GM21529 (cell line): ENCODE measurements at regions not wholly inside any gene's neighbourhood (a gene's known extent, or its start where the extent isn't known, plus 50 kb on each side); places are given as distances from the start of the nearest gene placed in this dataset.
A peak's percentile ranks its signal among the peaks of the same experiment; 100 is the strongest.

Source experiments
- ATAC-seq: cut with Tn5 transposase; IDR thresholded peaks from one replicate; pipeline ENCODE4 v1.9.1; 2021; ENCODE audit not compliant: unreplicated experiment

GRCh38 chr1:168958562-168959289 lies 147.8 kb upstream of the ATP1B1 start:
- ATAC-seq: no peak

- no peak for ATAC-seq
These were observed 147.1 kb upstream of the ATP1B1 start for GRCh38 chr1:168959382-168959781.

- ATAC-seq: no peak
These were observed 146.4 kb upstream of the ATP1B1 start for GRCh38 chr1:168960114-168960513.

- ATAC-seq: no peak
These were observed 145.9 kb upstream of the ATP1B1 start for GRCh38 chr1:168960595-168960994.

GRCh38 chr1:168963601-168964000 lies 142.9 kb upstream of the ATP1B1 start:
- no peak for ATAC-seq

GRCh38 chr1:168964478-168964877 lies 142.0 kb upstream of the ATP1B1 start:
- ATAC-seq: peak; percentile 62

- ATAC-seq: no peak
These were observed 140.3 kb upstream of the ATP1B1 start for GRCh38 chr1:168966217-168966616.

- no peak for ATAC-seq
These were observed 139.9 kb upstream of the ATP1B1 start for GRCh38 chr1:168966636-168967035.

- ATAC-seq: no peak
These were observed 135.4 kb upstream of the ATP1B1 start for GRCh38 chr1:168970926-168971659.

- ATAC-seq: no peak
These were observed 134.3 kb upstream of the ATP1B1 start for GRCh38 chr1:168972225-168972624.

- no peak for ATAC-seq
These were observed 133.6 kb upstream of the ATP1B1 start for GRCh38 chr1:168972887-168973286.

GRCh38 chr1:168974117-168974516 lies 132.4 kb upstream of the ATP1B1 start:
- ATAC-seq: no peak

- ATAC-seq: no peak
These were observed 131.9 kb upstream of the ATP1B1 start for GRCh38 chr1:168974611-168975010.

- no peak for ATAC-seq
These were observed 130.2 kb upstream of the ATP1B1 start for GRCh38 chr1:168976267-168976666.

GRCh38 chr1:168977618-168978017 lies 128.9 kb upstream of the ATP1B1 start:
- no peak for ATAC-seq

GRCh38 chr1:168979276-168979675 lies 127.2 kb upstream of the ATP1B1 start:
- no peak for ATAC-seq

- ATAC-seq: no peak
These were observed 126.3 kb upstream of the ATP1B1 start for GRCh38 chr1:168980180-168980579.

GRCh38 chr1:168980656-168981055 lies 125.8 kb upstream of the ATP1B1 start:
- ATAC-seq: no peak

GRCh38 chr1:168982778-168983177 lies 123.7 kb upstream of the ATP1B1 start:
- ATAC-seq: no peak

- no peak for ATAC-seq
These were observed 119.2 kb upstream of the ATP1B1 start for GRCh38 chr1:168987330-168987729.

- ATAC-seq: no peak
These were observed 118.6 kb upstream of the ATP1B1 start for GRCh38 chr1:168987923-168988322.

- ATAC-seq: no peak
These were observed 116.5 kb upstream of the ATP1B1 start for GRCh38 chr1:168989985-168990384.
